K562 (cell line): ENCODE measurements at regions not wholly inside any gene's neighbourhood (a gene's known extent, or its start where the extent isn't known, plus 50 kb on each side); places are given as distances from the start of the nearest gene placed in this dataset.

Experiments
- ATAC-seq: fragments of 200-7000 bp; cut with Tn5 transposase; 3 replicates; pipeline ENCODE4 v1.9.1; 2020; ENCODE audit warnings: moderate library complexity
- BruUV-seq: library from RNA; stranded (reverse); fragments of 400-500 nt; replicated peaks from 2 replicates; lab custom pipeline; 2021; lab: Mats Ljungman, UMichigan
- CTCF ChIA-PET: fragments of 300-600 bp; formaldehyde crosslinking; extraction: SDS; loops from one replicate; lab custom pipeline; 2021; ENCODE audit warnings: low intra/inter-chr PET ratio; lab: Yijun Ruan, JAX
- POLR2A ChIA-PET: fragments of 300-600, 350-650 bp; sonication (Branson Sonifier 250); formaldehyde crosslinking; extraction: SDS; loops from one replicate; lab custom pipeline; 2021; ENCODE audit warnings: antibody characterized with exemption, inconsistent platforms; lab: Yijun Ruan, JAX
- DNase-seq, 4 experiments: peaks; one replicate each; pipeline versions ENCODE4 v3.0.0 to v3.0.0-alpha.2; 2011 to 2018; ENCODE audit warnings: low spot score in 3 of 4, mixed read lengths in 3 of 4; ENCODE audit errors: extremely low read depth in 1 of 4
- FAIRE-seq: peaks from 2 replicates; lab custom pipeline; 2011; peaks lifted over from hg19 to GRCh38; lab: Jason Lieb, UNC
- H2AFZ ChIP-seq: 2 replicates; pipeline ENCODE4 v1.6.0; 2011; ENCODE audit warnings: low read depth, low read length, control low read depth, inconsistent platforms
- H3K27ac ChIP-seq: fragments of 200-600 bp; 3 replicates; pipeline ENCODE4 v1.8.0; 2011; ENCODE audit warnings: low read depth, mild to moderate bottlenecking, control low read depth, inconsistent platforms, low read length, moderate library complexity, mixed read lengths; ENCODE audit errors: extremely low read depth
- H3K27me3 ChIP-seq, 2 experiments: fragments of 300-600 bp in 1 of 2; 2 replicates in 1 of 2; 3 replicates in 1 of 2; pipeline versions ENCODE4 v1.6.0 to v1.8.0; 2011; ENCODE audit warnings: inconsistent platforms in 2 of 2, low read length in 2 of 2, mild to moderate bottlenecking in 1 of 2, mixed read lengths in 1 of 2, moderate library complexity in 1 of 2; ENCODE audit not compliant: control insufficient read depth in 2 of 2, insufficient read depth in 2 of 2
- H3K36me3 ChIP-seq: fragments of 300-600 bp; 3 replicates; pipeline ENCODE4 v1.8.0; 2011; ENCODE audit warnings: mild to moderate bottlenecking, low read length, inconsistent platforms; ENCODE audit not compliant: control insufficient read depth, insufficient read depth
- H3K4me1 ChIP-seq, 2 experiments: fragments of 200-600 bp in 1 of 2; replicated peaks in 1 of 2; 2 replicates in 1 of 2; 3 replicates in 1 of 2; pipeline versions ENCODE4 v1.5.1 to v1.8.0; 2011; ENCODE audit warnings: inconsistent platforms in 2 of 2, low read length in 2 of 2, mild to moderate bottlenecking in 1 of 2, mixed read lengths in 1 of 2, moderate library complexity in 1 of 2; ENCODE audit not compliant: control insufficient read depth in 2 of 2, insufficient read depth in 2 of 2
- H3K4me2 ChIP-seq: 2 replicates; pipeline ENCODE4 v1.6.1; 2011; ENCODE audit warnings: low read length, control low read depth, inconsistent platforms, mixed read lengths; ENCODE audit not compliant: insufficient read depth
- H3K4me3 ChIP-seq: fragments of 200-600 bp; sonication (generic), shearing (Covaris generic); 2 replicates; pipeline ENCODE4 v1.5.1; 2016; ENCODE audit warnings: control low read depth, inconsistent platforms
- H3K79me2 ChIP-seq: fragments of 200-600 bp; 3 replicates; pipeline ENCODE4 v1.8.0; 2011; ENCODE audit warnings: low read length, inconsistent platforms; ENCODE audit not compliant: control insufficient read depth, insufficient read depth
- H3K9ac ChIP-seq, 2 experiments: 2 replicates each; pipeline versions ENCODE4 v1.6.0 to v1.6.1; 2011; ENCODE audit warnings: low read depth in 2 of 2, low read length in 2 of 2, control low read depth in 1 of 2, inconsistent platforms in 1 of 2, mild to moderate bottlenecking in 1 of 2, mixed read lengths in 1 of 2; ENCODE audit not compliant: insufficient read depth in 1 of 2
- H3K9me1 ChIP-seq: one replicate; pipeline ENCODE4 v1.6.0; 2011; ENCODE audit warnings: inconsistent platforms, mild to moderate bottlenecking, low read length, moderate library complexity; ENCODE audit not compliant: control insufficient read depth, insufficient read depth
- H3K9me3 ChIP-seq: replicated peaks from 2 replicates; pipeline ENCODE4 v1.5.1; 2011; ENCODE audit warnings: low read depth, low read length, inconsistent platforms; ENCODE audit not compliant: control insufficient read depth, insufficient read depth
- H4K20me1 ChIP-seq: replicated peaks from 2 replicates; pipeline ENCODE4 v1.6.1; 2011; ENCODE audit warnings: low read length, inconsistent platforms, mixed read lengths; ENCODE audit not compliant: control insufficient read depth, insufficient read depth
- ATF1 ChIP-seq, 2 experiments: fragments of 450-650 bp in 1 of 2; IDR thresholded peaks; 2 replicates each; pipeline ENCODE4 v1.6.1; 2016; ENCODE audit warnings: missing compliant biosample characterization in 1 of 2, missing genetic modification characterization in 1 of 2
- GTF2F1 ChIP-seq: IDR thresholded peaks from 2 replicates; pipeline ENCODE4 v1.6.1; 2011; ENCODE audit warnings: low read depth, low read length, improper control_type of control experiment
- KAT7 ChIP-seq: sonication (generic); formaldehyde crosslinking; IDR thresholded peaks from 2 replicates; pipeline ENCODE4 v1.8.0; 2022; ENCODE audit warnings: missing genetic modification reagents, mild to moderate bottlenecking, borderline replicate concordance
- KAT8 ChIP-seq: fragments of 450-650 bp; IDR thresholded peaks from 2 replicates; pipeline ENCODE4 v1.6.1; 2016; ENCODE audit warnings: low read depth, mild to moderate bottlenecking
- POLR2G ChIP-seq: fragments of 200-400 bp; formaldehyde crosslinking; IDR thresholded peaks from 2 replicates; pipeline ENCODE4 v1.6.1; 2017; ENCODE audit warnings: low read depth, mild to moderate bottlenecking, antibody characterized with exemption, low read length, moderate library complexity
- SMAD1 ChIP-seq: fragments of 150-350 bp; IDR thresholded peaks from 2 replicates; pipeline ENCODE4 v1.6.1; 2014; ENCODE audit warnings: low read length, low read depth; ENCODE audit not compliant: partially characterized antibody
- STAT5B ChIP-seq: fragments of 250-450 bp; sonication (Bioruptor Pico); IDR thresholded peaks from 2 replicates; pipeline ENCODE4 v1.8.0; 2021; ENCODE audit warnings: mild to moderate bottlenecking, inconsistent platforms
- ZC3H11A ChIP-seq: IDR thresholded peaks from 2 replicates; pipeline ENCODE4 v1.6.1; 2012; ENCODE audit warnings: low read depth, low read length, improper control_type of control experiment
- WGBS: fragments of 100-300 bp; shearing (Covaris generic); methylation state at CpG from one replicate; pipeline ENCODE4 v1.1.6; 2016; ENCODE audit warnings: low coverage, mixed read lengths; ENCODE audit not compliant: insufficient coverage; ENCODE audit errors: missing lambda C conversion rate; 5-methylcytosine and 5-hydroxymethylcytosine counted together
- in situ Hi-C: fragments of 300-500 bp; cut with MboI; formaldehyde crosslinking; loops from 4 replicates; pipeline ENCODE4 v1.15.0; 2018; ENCODE audit warnings: inconsistent platforms, mixed read lengths
- intact Hi-C: fragments of 100-400 bp; cut with micrococcal nuclease; formaldehyde crosslinking; loops from 2 replicates; pipeline ENCODE4 v1.14.2; 2022
- TF ChIP-seq, protein P1 (sequence below): fragments of 450-650 bp; IDR thresholded peaks from 2 replicates; pipeline ENCODE4 v1.6.1; 2016; ENCODE audit warnings: borderline replicate concordance
- TF ChIP-seq, protein P2 (sequence below): sonication (generic); formaldehyde crosslinking; IDR thresholded peaks from 2 replicates; pipeline ENCODE4 v1.8.0; 2022; ENCODE audit warnings: mild to moderate bottlenecking, missing genetic modification reagents
- TF ChIP-seq, protein P3 (sequence below): fragments of 450-650 bp; IDR thresholded peaks from 2 replicates; pipeline ENCODE4 v1.6.1; 2016
- TF ChIP-seq, protein P4 (sequence below): sonication (generic); formaldehyde crosslinking; IDR thresholded peaks from 2 replicates; pipeline ENCODE4 v1.8.1; 2022; ENCODE audit warnings: missing genetic modification reagents

DNA sequence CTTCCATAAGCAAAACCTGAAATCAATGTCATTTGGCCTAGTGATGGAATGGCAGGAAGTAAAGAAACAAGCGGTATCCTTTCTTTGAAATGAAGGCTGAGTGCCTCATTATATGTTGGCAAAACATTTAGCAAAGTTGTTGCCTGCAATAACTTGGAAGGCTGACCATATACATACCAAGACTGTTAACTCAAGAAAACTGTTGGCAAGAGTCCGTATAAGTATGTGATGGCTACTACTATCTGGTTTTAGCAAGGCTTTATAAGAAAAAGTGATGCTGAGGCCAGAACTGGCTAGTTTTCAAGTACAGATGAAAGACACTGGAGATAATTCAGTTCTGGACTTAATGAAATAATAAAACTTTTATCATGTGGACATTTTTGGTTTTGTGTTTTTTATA, 356.2 kb downstream of the ZNF521 start:
- intact Hi-C loops (no loop called here), in situ Hi-C loops (no loop called here)
- Histone ChIP-seq H3K9ac (no peak overlapping the region), H3K27me3 (no peaks in the 10 kb centered on the region), H3K9me3 (no peaks in the 10 kb centered on the region), H3K9me1 (no peaks in the 10 kb centered on the region), H3K27ac (no peak overlapping the region), H3K4me3 (no peak overlapping the region), H4K20me1 (no peaks in the 10 kb centered on the region), H3K79me2 (no peaks in the 10 kb centered on the region), H3K4me1 (no peaks in the 10 kb centered on the region), H3K36me3 (no peaks in the 10 kb centered on the region), H3K4me2 (no peak overlapping the region), H2AFZ (no peak overlapping the region)
- ATAC-seq (no peak), FAIRE-seq (no peak), DNase-seq (no peak)
- ChIA-PET POLR2A (no interaction called here), CTCF (no interaction called here)
- no TSS peak for BruUV-seq
- 0% methylated on average over 2 of the region's 2 CpGs for WGBS
- TF ChIP-seq ZC3H11A = no peak
- TF ChIP-seq KAT8 = no peak
- TF ChIP-seq, protein P1, sequence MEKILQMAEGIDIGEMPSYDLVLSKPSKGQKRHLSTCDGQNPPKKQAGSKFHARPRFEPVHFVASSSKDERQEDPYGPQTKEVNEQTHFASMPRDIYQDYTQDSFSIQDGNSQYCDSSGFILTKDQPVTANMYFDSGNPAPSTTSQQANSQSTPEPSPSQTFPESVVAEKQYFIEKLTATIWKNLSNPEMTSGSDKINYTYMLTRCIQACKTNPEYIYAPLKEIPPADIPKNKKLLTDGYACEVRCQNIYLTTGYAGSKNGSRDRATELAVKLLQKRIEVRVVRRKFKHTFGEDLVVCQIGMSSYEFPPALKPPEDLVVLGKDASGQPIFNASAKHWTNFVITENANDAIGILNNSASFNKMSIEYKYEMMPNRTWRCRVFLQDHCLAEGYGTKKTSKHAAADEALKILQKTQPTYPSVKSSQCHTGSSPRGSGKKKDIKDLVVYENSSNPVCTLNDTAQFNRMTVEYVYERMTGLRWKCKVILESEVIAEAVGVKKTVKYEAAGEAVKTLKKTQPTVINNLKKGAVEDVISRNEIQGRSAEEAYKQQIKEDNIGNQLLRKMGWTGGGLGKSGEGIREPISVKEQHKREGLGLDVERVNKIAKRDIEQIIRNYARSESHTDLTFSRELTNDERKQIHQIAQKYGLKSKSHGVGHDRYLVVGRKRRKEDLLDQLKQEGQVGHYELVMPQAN = no peak
- TF ChIP-seq SMAD1 = no peak
- TF ChIP-seq, protein P2, sequence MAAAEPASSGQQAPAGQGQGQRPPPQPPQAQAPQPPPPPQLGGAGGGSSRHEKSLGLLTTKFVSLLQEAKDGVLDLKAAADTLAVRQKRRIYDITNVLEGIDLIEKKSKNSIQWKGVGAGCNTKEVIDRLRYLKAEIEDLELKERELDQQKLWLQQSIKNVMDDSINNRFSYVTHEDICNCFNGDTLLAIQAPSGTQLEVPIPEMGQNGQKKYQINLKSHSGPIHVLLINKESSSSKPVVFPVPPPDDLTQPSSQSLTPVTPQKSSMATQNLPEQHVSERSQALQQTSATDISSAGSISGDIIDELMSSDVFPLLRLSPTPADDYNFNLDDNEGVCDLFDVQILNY = no peak
- no peak for TF ChIP-seq ATF1 (CRISPR knock-in tag; IDR thresholded peaks at IDR 0.05)
- no peak for TF ChIP-seq ATF1 (tag; IDR thresholded peaks at IDR 0.05)
- TF ChIP-seq GTF2F1 = no peak
- TF ChIP-seq, protein P3, sequence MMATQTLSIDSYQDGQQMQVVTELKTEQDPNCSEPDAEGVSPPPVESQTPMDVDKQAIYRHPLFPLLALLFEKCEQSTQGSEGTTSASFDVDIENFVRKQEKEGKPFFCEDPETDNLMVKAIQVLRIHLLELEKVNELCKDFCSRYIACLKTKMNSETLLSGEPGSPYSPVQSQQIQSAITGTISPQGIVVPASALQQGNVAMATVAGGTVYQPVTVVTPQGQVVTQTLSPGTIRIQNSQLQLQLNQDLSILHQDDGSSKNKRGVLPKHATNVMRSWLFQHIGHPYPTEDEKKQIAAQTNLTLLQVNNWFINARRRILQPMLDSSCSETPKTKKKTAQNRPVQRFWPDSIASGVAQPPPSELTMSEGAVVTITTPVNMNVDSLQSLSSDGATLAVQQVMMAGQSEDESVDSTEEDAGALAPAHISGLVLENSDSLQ = no peak
- TF ChIP-seq, protein P4, sequence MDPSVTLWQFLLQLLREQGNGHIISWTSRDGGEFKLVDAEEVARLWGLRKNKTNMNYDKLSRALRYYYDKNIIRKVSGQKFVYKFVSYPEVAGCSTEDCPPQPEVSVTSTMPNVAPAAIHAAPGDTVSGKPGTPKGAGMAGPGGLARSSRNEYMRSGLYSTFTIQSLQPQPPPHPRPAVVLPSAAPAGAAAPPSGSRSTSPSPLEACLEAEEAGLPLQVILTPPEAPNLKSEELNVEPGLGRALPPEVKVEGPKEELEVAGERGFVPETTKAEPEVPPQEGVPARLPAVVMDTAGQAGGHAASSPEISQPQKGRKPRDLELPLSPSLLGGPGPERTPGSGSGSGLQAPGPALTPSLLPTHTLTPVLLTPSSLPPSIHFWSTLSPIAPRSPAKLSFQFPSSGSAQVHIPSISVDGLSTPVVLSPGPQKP = no peak
- no peak for TF ChIP-seq POLR2G
- no peak for TF ChIP-seq STAT5B (CRISPR knock-in tag)
- TF ChIP-seq KAT7 (CRISPR knock-in tag) = no peak
